HG02588 (cell line): ENCODE measurements at regions not wholly inside any gene's neighbourhood (a gene's known extent, or its start where the extent isn't known, plus 50 kb on each side); places are given as distances from the start of the nearest gene placed in this dataset.

Source experiments
- ATAC-seq: cut with Tn5 transposase; IDR thresholded peaks from one replicate; pipeline ENCODE4 v1.9.1; 2021; ENCODE audit warnings: mild to moderate bottlenecking, moderate library complexity; ENCODE audit not compliant: unreplicated experiment

- ATAC-seq: no peak
Observed at GRCh38 chr12:92337128-92337527, 191.5 kb upstream of the BTG1 start.

DNA sequence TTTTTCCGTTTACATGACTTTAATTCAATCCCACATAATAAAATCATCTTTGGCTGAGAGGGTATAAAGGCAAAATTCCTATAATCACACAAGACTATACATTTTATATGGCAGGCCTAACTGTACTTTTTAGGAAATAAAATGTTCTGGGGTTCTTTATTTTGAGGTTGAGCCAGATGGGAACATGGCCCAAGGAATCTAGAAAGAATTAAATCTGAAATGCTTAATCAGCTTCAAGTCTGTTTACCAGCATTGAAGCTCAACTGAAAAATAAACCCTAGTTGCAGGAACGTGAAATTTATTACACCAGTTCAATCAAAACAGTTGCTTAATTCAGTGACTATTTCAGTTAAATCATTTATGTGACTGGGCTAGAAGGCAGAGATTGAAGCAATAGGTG lies 191.0 kb upstream of the BTG1 start:
- ATAC-seq: no peak

DNA sequence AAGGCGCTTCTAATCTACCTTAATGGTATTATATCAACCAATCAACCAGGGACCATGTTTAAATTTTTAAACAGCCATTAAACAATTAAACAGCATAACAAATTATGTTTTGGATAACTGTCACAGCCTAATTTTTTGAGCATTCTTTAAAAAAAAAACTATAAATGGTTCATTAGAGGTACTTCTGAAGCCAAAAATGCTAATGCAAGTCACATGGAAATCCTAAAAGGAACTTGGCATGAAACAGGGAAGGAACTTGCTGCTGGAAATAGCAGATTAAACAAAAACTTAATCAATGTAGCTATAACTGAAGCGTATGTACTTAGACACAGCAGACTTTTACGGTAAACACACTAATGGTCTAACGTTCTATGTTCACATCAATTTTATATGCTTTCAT lies 190.2 kb upstream of the BTG1 start:
- ATAC-seq: no peak

- no peak for ATAC-seq
Observed at GRCh38 chr12:92334552-92334951, 188.9 kb upstream of the BTG1 start.

- no peak for ATAC-seq
Observed at GRCh38 chr12:92332552-92332951, 186.9 kb upstream of the BTG1 start.

DNA sequence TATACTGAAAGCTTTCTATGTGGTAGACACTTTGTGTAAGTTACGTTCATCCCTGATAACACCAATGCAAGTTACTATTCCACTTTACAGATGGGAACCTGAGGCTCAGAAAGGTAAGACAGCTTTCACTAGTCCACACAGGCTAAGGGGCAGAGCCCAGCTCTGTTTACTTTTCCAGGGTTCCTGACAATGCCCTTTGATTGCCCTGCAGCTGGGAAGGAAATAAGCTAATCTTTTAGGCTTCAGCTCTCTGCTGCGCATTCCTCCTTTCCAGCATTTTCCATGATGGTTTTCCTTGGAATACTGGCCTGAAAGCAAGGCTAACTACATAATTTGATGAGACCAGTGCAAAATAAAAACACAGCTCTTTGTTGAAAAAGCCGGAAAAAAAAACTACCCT lies 185.7 kb upstream of the BTG1 start:
- ATAC-seq: no peak

- no peak for ATAC-seq
Observed at GRCh38 chr12:92330654-92331053, 185.0 kb upstream of the BTG1 start.

GRCh38 chr12:92326877-92327276 lies 181.2 kb upstream of the BTG1 start:
- no peak for ATAC-seq

- no peak for ATAC-seq
Observed at GRCh38 chr12:92324849-92325500, 179.3 kb upstream of the BTG1 start.

- no peak for ATAC-seq
Observed at GRCh38 chr12:92312463-92312964, 166.9 kb upstream of the BTG1 start.

GRCh38 chr12:92304371-92305055 lies 158.9 kb upstream of the BTG1 start:
- no peak for ATAC-seq

- ATAC-seq: no peak
Observed at GRCh38 chr12:92302041-92302829, 156.6 kb upstream of the BTG1 start.

DNA sequence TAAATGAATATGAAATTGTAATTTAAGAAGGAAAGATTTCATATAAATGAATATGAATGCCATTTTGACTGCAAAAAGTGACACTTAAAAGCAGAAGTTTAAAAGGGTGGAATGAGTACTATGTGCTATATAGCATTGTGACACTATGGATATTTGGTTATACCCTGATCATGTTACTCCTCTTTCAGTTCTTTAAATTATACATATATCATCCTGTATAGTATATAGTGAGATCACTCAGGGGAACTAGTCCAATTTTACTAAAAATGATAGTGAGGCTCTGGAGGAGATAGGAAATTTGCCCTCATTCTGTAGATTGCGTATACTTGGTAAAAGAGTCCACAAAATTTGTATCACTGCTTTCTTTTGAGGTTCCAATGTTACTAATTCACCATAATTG lies 155.7 kb upstream of the BTG1 start:
- no peak for ATAC-seq

DNA sequence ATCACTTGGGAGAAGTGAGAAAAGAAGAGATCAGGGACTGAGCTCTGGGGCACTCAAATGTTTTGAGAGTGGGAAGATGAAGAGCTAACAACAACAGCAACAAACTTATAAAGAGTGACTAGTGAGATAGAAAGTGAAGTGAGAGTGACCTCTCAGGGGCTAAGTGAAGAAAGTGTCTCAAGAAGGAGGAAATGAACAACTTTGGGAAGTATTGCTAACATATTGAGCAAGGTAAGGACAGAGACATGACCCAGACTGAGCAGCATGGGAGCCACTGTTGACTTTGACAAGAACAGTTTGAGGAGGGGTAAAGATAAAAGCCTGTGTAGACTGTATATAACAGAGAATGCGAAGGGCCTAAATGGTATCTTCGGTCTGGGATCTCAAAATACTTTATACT lies 155.1 kb upstream of the BTG1 start:
- no peak for ATAC-seq

- no peak for ATAC-seq
Observed at GRCh38 chr12:92299744-92300143, 154.1 kb upstream of the BTG1 start.

DNA sequence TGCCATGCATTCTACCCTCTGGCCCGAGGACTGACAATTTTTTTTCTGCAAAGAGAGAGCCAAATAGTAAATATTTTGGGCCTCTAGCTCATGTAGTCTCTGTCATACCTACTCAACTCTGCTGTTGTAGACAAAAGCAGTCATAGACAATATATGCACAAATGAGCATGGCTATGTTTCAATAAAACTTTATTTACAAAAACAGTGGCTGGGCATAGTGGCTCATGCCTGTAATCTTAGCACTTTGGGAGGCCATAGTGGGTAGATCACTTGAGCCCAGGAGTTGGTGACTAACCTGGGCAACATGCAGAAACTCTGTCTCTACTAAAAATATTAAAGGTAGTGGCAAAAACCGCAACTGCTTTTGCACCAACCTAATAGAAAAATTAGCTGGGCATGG lies 153.7 kb upstream of the BTG1 start:
- no peak for ATAC-seq

GRCh38 chr12:92297932-92298696 lies 152.5 kb upstream of the BTG1 start:
- no peak for ATAC-seq

DNA sequence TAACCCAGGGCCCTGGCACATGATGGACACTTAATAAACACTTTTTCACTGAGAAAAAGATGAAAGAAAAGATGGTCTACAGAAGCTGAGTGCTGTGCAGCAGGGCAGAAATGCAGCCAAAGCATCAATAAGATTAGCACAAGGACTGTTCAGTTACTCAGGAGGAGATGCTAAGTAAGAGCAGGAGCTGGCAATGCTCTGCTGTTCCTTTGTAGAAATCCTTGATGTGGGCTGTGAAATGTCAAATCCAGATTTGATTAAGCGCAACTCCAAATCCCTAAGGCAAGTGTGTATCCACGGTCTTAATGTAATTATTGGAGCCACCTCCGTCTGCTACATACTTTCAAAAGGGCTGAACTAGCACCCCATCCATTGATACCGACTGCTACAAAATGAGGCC lies 151.8 kb upstream of the BTG1 start:
- no peak for ATAC-seq

- ATAC-seq: no peak
Observed at GRCh38 chr12:92295523-92295922, 149.9 kb upstream of the BTG1 start.

GRCh38 chr12:92294676-92295440 lies 149.2 kb upstream of the BTG1 start:
- ATAC-seq: no peak
